Fibroblast of lung (primary cell): ENCODE measurements at regions not wholly inside any gene's neighbourhood (a gene's known extent, or its start where the extent isn't known, plus 50 kb on each side); places are given as distances from the start of the nearest gene placed in this dataset.

Experiments
- DNase-seq, 2 donors: peaks; one replicate each; pipeline versions ENCODE4 v3.0.0 to v3.0.0-alpha.2; 2010; ENCODE audit warnings: low read depth in 2 of 2
- H2AFZ ChIP-seq: 2 replicates; pipeline ENCODE4 v1.5.1; 2012; ENCODE audit warnings: low read length, control low read depth, inconsistent platforms
- H3K27ac ChIP-seq: 2 replicates; pipeline ENCODE4 v1.5.1; 2011; ENCODE audit warnings: low read length, control low read depth; ENCODE audit not compliant: insufficient read depth
- H3K27me3 ChIP-seq: 2 replicates; pipeline ENCODE4 v1.5.1; 2011; ENCODE audit warnings: mild to moderate bottlenecking, low read length; ENCODE audit not compliant: control insufficient read depth, insufficient read depth
- H3K36me3 ChIP-seq: 2 replicates; pipeline ENCODE4 v1.5.1; 2011; ENCODE audit warnings: low read length; ENCODE audit not compliant: control insufficient read depth, insufficient read depth
- H3K4me1 ChIP-seq: 2 replicates; pipeline ENCODE4 v1.5.1; 2011; ENCODE audit warnings: low read length; ENCODE audit not compliant: control insufficient read depth, insufficient read depth; ENCODE audit errors: extremely low read depth
- H3K4me2 ChIP-seq: 2 replicates; pipeline ENCODE4 v1.5.1; 2011; ENCODE audit warnings: low read length, control low read depth; ENCODE audit not compliant: insufficient read depth; ENCODE audit errors: extremely low read depth
- H3K4me3 ChIP-seq, 4 experiments: fragments of 200-600 bp in 1 of 4; sonication (generic) in 1 of 4; replicated peaks in 1 of 4; 2 replicates each; pipeline ENCODE4 v1.5.1; 2011 to 2016; ENCODE audit warnings: low read length in 4 of 4, low read depth in 3 of 4, mild to moderate bottlenecking in 3 of 4, control low read depth in 2 of 4, inconsistent platforms in 1 of 4, mixed read lengths in 1 of 4; ENCODE audit not compliant: insufficient read depth in 1 of 4; ENCODE audit errors: control extremely low read depth in 1 of 4
- H3K79me2 ChIP-seq: 2 replicates; pipeline ENCODE4 v1.5.1; 2012; ENCODE audit warnings: mild to moderate bottlenecking, low read length, inconsistent platforms; ENCODE audit not compliant: control insufficient read depth, insufficient read depth
- H3K9ac ChIP-seq: 2 replicates; pipeline ENCODE4 v1.5.1; 2011; ENCODE audit warnings: mild to moderate bottlenecking, low read length, control low read depth; ENCODE audit not compliant: insufficient read depth
- H3K9me3 ChIP-seq: 2 replicates; pipeline ENCODE4 v1.5.1; 2012; ENCODE audit warnings: low read depth, low read length; ENCODE audit not compliant: control insufficient read depth, insufficient read depth
- H4K20me1 ChIP-seq: 2 replicates; pipeline ENCODE4 v1.5.1; 2011; ENCODE audit warnings: low read length; ENCODE audit not compliant: control insufficient read depth, insufficient read depth; ENCODE audit errors: extremely low read depth
- EZH2 ChIP-seq: IDR thresholded peaks from 2 replicates; pipeline ENCODE4 v1.5.1; 2012; ENCODE audit warnings: low read length, control low read depth, mild to moderate bottlenecking; ENCODE audit errors: missing control alignments
- TF ChIP-seq, protein P1 (sequence below), 2 donors: IDR thresholded peaks in 1 of 2; conservative IDR thresholded peaks in 1 of 2; 1 replicate in 1 of 2; 2 replicates in 1 of 2; pipeline ENCODE4 v1.5.1; 2011 to 2012; ENCODE audit warnings: low read length in 2 of 2, control low read depth in 1 of 2, inconsistent platforms in 1 of 2, low read depth in 1 of 2, mild to moderate bottlenecking in 1 of 2

DNA sequence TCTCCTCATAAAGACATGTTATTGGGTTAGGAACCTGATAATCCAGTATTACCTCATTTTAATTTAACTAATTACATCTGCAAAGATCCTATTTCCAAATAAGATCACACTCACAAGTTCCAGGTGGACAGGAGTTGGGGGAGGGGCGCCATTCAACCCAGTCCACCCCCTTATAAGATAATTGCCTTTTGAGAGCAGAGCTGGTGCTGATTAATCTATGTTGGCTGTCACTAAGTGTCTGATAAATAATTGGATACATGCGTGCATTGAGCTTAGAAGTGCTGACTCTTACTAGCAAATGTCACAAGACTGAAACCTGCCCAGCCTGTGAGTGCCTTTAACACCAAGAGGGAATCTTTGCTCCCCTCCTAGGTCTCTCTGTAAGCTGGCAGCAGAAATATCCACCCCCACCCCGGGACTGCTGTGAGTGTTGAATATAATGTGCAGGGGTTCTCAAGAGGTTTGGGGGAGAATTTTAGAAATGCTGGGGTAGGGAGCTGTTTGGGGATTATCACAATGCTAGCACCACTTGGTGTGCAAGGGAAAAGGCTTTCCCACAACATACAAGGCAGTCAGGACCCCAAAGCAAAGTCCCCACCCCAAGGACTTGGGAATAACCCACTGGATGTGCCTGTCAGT lies 87.5 kb downstream of the ANKRD60 start:
- H3K9ac ChIP-seq, result no peak overlapping the region
- H4K20me1 ChIP-seq, result no peaks in the 10 kb centered on the region
- H3K4me2 ChIP-seq, result no peak overlapping the region
- H3K4me3 ChIP-seq, result no peak overlapping the region
- H3K9me3 ChIP-seq, result no peaks in the 10 kb centered on the region
- no peak overlapping the region for H2AFZ ChIP-seq
- H3K27me3 ChIP-seq, result peaks cover 12% of the 10 kb centered on the region
- H3K36me3 ChIP-seq, result no peaks in the 10 kb centered on the region
- DNase-seq, result no peak
- H3K27ac ChIP-seq, result no peak overlapping the region
- no peaks in the 10 kb centered on the region for H3K79me2 ChIP-seq
- TF ChIP-seq EZH2, result no peak
- TF ChIP-seq, protein P1, sequence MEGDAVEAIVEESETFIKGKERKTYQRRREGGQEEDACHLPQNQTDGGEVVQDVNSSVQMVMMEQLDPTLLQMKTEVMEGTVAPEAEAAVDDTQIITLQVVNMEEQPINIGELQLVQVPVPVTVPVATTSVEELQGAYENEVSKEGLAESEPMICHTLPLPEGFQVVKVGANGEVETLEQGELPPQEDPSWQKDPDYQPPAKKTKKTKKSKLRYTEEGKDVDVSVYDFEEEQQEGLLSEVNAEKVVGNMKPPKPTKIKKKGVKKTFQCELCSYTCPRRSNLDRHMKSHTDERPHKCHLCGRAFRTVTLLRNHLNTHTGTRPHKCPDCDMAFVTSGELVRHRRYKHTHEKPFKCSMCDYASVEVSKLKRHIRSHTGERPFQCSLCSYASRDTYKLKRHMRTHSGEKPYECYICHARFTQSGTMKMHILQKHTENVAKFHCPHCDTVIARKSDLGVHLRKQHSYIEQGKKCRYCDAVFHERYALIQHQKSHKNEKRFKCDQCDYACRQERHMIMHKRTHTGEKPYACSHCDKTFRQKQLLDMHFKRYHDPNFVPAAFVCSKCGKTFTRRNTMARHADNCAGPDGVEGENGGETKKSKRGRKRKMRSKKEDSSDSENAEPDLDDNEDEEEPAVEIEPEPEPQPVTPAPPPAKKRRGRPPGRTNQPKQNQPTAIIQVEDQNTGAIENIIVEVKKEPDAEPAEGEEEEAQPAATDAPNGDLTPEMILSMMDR (conservative IDR thresholded peaks at IDR 0.05 in 1 of 2, IDR thresholded peaks at IDR 0.05 in 1 of 2; ENCODE audit: low read depth in 1 of 2, low read length in 2 of 2), result no peak
- H3K4me1 ChIP-seq, result no peaks in the 10 kb centered on the region

DNA sequence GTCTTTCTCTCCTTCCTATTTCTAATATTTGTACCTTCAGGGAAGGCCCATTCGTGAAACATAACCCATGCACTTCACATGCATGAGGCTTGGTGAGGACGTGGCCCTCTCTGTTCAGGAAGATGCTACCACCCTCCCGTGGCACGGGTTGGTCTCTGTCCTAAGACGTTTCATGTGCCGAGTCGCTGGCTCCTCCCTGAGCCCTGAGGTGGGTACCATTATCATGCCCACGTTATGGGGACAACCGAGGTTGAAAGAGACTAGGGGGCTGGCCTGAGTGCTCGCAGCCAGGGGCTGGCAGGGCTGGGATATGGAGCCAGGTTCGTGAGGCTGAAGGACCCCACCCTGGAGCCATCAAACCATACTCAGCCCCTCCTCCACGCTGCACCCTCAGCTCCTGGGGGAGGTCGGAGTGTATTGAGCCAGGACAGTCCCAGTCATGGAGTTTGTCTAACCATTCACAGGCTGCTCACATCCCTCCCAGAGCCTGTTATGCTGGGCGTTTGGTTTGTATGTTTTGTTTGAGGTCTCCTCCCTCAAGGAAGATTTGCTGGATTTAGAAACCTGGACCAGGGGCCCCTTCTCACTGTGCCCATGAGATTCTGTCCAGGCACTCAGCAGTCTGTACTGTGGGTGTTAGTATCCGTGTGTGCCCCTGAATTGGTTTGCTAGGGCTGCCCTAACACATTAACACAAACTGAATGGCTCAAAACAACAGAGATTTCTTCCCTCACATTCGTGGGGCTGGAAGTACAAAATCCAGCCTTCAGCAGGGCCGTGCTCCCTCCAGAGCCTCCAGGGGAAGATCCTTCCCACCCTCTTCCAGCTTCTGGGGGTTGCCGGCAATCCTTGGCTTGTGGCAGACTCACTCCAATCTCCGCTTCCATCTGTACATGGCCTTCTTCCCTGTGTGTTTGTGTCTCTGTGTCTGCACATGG lies 88.3 kb downstream of the ANKRD60 start:
- Histone ChIP-seq H3K27me3 (peaks cover 8% of the 10 kb centered on the region), H3K9ac (no peak overlapping the region), H3K9me3 (no peaks in the 10 kb centered on the region), H3K4me1 (no peaks in the 10 kb centered on the region), H3K4me3 (no peak overlapping the region), H3K36me3 (no peaks in the 10 kb centered on the region), H3K79me2 (no peaks in the 10 kb centered on the region), H3K27ac (no peak overlapping the region), H4K20me1 (no peaks in the 10 kb centered on the region), H3K4me2 (no peak overlapping the region), H2AFZ (no peak overlapping the region)
- TF ChIP-seq EZH2, result no peak
- TF ChIP-seq, protein P1 (conservative IDR thresholded peaks at IDR 0.05 in 1 of 2, IDR thresholded peaks at IDR 0.05 in 1 of 2; ENCODE audit: low read depth in 1 of 2, low read length in 2 of 2), result no peak
- no peak for DNase-seq

DNA sequence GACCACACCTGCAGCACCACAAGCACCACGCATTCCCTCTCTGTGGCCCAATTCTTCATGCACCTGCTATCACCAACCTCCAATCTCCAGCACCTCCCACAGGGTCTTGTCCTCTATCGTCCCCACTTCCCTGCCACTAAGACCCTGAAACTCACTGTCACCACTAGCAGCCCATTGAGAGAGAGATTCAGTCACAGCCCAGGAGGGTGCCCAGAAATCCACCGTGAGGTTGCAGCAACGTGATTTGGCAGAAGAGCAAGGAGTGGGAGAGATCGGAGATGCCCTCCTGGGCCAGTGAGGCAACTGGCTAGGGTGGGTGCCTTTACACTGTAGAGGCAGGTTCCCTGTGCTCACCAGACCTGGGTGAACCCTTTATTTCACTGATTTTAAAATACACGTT lies 90.1 kb downstream of the ANKRD60 start:
- TF ChIP-seq, protein P1 (conservative IDR thresholded peaks at IDR 0.05 in 1 of 2, IDR thresholded peaks at IDR 0.05 in 1 of 2; ENCODE audit: low read depth in 1 of 2, low read length in 2 of 2), result no peak
- TF ChIP-seq EZH2, result no peak
- H2AFZ ChIP-seq, result no peak overlapping the region

More for the DNA sequence above, 90.1 kb downstream of the ANKRD60 start:
- no peak for DNase-seq
- Histone ChIP-seq H4K20me1 (no peaks in the 10 kb centered on the region), H3K4me3 (no peak overlapping the region), H3K27me3 (peaks cover 8% of the 10 kb centered on the region), H3K36me3 (no peaks in the 10 kb centered on the region), H3K4me2 (no peak overlapping the region), H3K79me2 (no peaks in the 10 kb centered on the region), H3K9me3 (no peaks in the 10 kb centered on the region), H3K27ac (no peak overlapping the region), H3K9ac (no peak overlapping the region), H3K4me1 (no peaks in the 10 kb centered on the region)
